ENCODE measurements at regions not wholly inside any gene's neighbourhood (a gene's known extent, or its start where the extent isn't known, plus 50 kb on each side); places are given as distances from the start of the nearest gene placed in this dataset.

DNA sequence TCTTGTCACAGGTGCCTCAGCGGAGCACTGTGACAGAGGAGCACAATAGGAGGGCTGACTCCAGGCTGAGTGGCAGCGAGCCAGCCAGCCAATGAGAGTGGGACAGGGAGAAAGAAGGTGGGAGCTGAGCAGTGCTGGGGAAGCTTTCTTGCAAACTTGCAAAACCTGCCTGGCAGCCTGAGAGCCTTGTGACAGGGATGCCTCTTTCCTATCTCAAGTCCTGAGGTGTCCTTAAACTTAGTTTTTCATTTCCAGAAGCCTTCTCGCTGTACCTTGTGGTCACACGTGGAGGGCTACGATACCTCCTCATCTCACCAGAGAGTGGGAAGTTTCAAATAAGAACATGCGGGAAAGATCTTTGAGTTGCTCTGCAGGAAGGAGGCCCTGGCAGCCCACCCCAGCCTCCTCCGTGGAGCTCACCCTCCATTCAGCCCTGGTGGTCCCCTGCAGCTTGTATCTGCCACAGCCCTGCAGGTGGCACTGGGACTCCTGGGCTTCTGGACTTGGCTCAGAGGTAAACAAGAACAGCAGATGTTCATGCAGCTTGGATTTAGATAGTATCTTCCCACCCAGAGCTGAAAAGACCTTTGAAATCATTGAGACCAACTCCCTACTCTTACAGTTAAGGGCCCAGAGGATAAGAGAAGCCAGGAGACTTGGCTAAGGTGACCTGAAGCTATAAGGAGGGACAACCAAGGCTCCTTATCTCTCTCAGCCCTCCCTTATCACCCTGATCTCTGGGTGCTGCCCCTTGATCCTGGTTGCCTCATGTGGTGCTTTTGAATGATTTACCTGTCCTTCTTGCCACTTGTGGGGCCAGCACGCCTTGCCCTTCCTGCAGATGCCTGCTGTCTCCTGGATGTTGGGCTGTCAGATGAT lies 153.5 kb upstream of the MAX start:
- TF ChIP-seq, protein P1, sequence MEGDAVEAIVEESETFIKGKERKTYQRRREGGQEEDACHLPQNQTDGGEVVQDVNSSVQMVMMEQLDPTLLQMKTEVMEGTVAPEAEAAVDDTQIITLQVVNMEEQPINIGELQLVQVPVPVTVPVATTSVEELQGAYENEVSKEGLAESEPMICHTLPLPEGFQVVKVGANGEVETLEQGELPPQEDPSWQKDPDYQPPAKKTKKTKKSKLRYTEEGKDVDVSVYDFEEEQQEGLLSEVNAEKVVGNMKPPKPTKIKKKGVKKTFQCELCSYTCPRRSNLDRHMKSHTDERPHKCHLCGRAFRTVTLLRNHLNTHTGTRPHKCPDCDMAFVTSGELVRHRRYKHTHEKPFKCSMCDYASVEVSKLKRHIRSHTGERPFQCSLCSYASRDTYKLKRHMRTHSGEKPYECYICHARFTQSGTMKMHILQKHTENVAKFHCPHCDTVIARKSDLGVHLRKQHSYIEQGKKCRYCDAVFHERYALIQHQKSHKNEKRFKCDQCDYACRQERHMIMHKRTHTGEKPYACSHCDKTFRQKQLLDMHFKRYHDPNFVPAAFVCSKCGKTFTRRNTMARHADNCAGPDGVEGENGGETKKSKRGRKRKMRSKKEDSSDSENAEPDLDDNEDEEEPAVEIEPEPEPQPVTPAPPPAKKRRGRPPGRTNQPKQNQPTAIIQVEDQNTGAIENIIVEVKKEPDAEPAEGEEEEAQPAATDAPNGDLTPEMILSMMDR (IDR thresholded peaks at IDR 0.05), result no peak
- no peak for TF ChIP-seq POLR2A (IDR thresholded peaks at IDR 0.05)
